ENCODE measurements at regions not wholly inside any gene's neighbourhood (a gene's known extent, or its start where the extent isn't known, plus 50 kb on each side); places are given as distances from the start of the nearest gene placed in this dataset.

- no TSS peak for BruUV-seq (replicated peaks)
- ChIA-PET POLR2A (no interaction called here), CTCF (no interaction called here), SMC1A (ENCODE audit: uncharacterized antibody, unreplicated experiment) (no interaction called here), RAD21 (ENCODE audit: unreplicated experiment) (no interaction called here)
- Histone ChIP-seq H3K9ac (ENCODE audit: control insufficient read depth, insufficient read depth, low read length) (no peak overlapping the region), H3K9me3 (replicated peaks; ENCODE audit: control insufficient read depth, insufficient read depth, low read length) (no peaks in the 10 kb centered on the region), H3K4me1 (ENCODE audit: control insufficient read depth, insufficient read depth, low read length) (no peaks in the 10 kb centered on the region), H3K4me2 (ENCODE audit: control insufficient read depth, insufficient read depth) (no peak overlapping the region), H3K27ac (ENCODE audit: control insufficient read depth, insufficient read depth) (no peak overlapping the region), H4K20me1 (ENCODE audit: control insufficient read depth, insufficient read depth) (no peaks in the 10 kb centered on the region), H3K36me3 (ENCODE audit: control insufficient read depth in 2 of 2, insufficient read depth in 2 of 2, low read length in 1 of 2) (no peaks in the 10 kb centered on the region), H3K27me3 (replicated peaks in 1 of 2; ENCODE audit: control insufficient read depth in 2 of 2, insufficient read depth in 2 of 2, low read length in 1 of 2) (no peaks in the 10 kb centered on the region), H3K4me3 (no peak overlapping the region), H3K79me2 (ENCODE audit: control insufficient read depth, insufficient read depth, low read length) (no peaks in the 10 kb centered on the region), H2AFZ (ENCODE audit: control insufficient read depth, low read depth, low read length) (no peak overlapping the region)
- FAIRE-seq (no peak), DNase-seq (ENCODE audit: low read depth, low spot score) (no peak), ATAC-seq (peak; percentile 69)
- intact Hi-C loops (cut with micrococcal nuclease; ENCODE audit: unreplicated experiment) (no loop called here), in situ Hi-C loops (cut with MboI) (no loop called here)
- TF ChIP-seq FOXM1 (IDR thresholded peaks at IDR 0.05; ENCODE audit: low read depth, low read length) (peak; percentile 40; the same call in 1 of the 2 replicates), IKZF1 (conservative IDR thresholded peaks at IDR 0.05) (no peak), RUNX3 (IDR thresholded peaks at IDR 0.05; ENCODE audit: low read length) (peak; percentile 12; the same call in 1 of the 2 replicates)
- WGBS (ENCODE audit: insufficient coverage, insufficient replicate concordance, low lambda C conversion rate, missing lambda C conversion rate): 46% methylated on average over 8 of the region's 8 CpGs
Measured at GRCh38 chr5:92676215-92677165, 904.5 kb downstream of the NR2F1-AS1 start.

- intact Hi-C loops (cut with micrococcal nuclease; ENCODE audit: unreplicated experiment): no loop called here
- Histone ChIP-seq H3K4me2 (ENCODE audit: control insufficient read depth, insufficient read depth) (no peak overlapping the region), H3K4me1 (ENCODE audit: control insufficient read depth, insufficient read depth, low read length) (no peaks in the 10 kb centered on the region), H3K4me3 (no peak overlapping the region), H3K27ac (ENCODE audit: control insufficient read depth, insufficient read depth) (no peak overlapping the region), H3K9me3 (replicated peaks; ENCODE audit: control insufficient read depth, insufficient read depth, low read length) (no peaks in the 10 kb centered on the region), H2AFZ (ENCODE audit: control insufficient read depth, low read depth, low read length) (no peak overlapping the region), H4K20me1 (ENCODE audit: control insufficient read depth, insufficient read depth) (no peaks in the 10 kb centered on the region), H3K9ac (ENCODE audit: control insufficient read depth, insufficient read depth, low read length) (no peak overlapping the region), H3K79me2 (ENCODE audit: control insufficient read depth, insufficient read depth, low read length) (no peaks in the 10 kb centered on the region), H3K36me3 (ENCODE audit: control insufficient read depth in 2 of 2, insufficient read depth in 2 of 2, low read length in 1 of 2) (no peaks in the 10 kb centered on the region), H3K27me3 (replicated peaks in 1 of 2; ENCODE audit: control insufficient read depth in 2 of 2, insufficient read depth in 2 of 2, low read length in 1 of 2) (no peaks in the 10 kb centered on the region)
- RAD21 ChIA-PET (ENCODE audit: unreplicated experiment): no interaction called here
- 50% methylated on average over 2 of the region's 2 CpGs for WGBS (ENCODE audit: insufficient coverage, insufficient replicate concordance, low lambda C conversion rate, missing lambda C conversion rate)
- SMC1A ChIA-PET (ENCODE audit: uncharacterized antibody, unreplicated experiment): interaction anchor here (0.9 kb wide), 1 partner anchor 43 kb away, joined by 3 read pairs; no protein-coding TSS in a partner anchor
- ATAC-seq (no peak), DNase-seq (ENCODE audit: low read depth, low spot score) (no peak), FAIRE-seq (no peak)
- no TSS peak for BruUV-seq (replicated peaks)
- POLR2A ChIA-PET: no interaction called here
- CTCF ChIA-PET: interaction anchor here (1.0 kb wide), 1 partner anchor 13 kb away, joined by 4 read pairs; no protein-coding TSS in a partner anchor
- in situ Hi-C loops (cut with MboI): no loop called here
- no peak for TF ChIP-seq CEBPZ (IDR thresholded peaks at IDR 0.05; ENCODE audit: low read depth, low read length)
- no peak for TF ChIP-seq NKRF (conservative IDR thresholded peaks at IDR 0.05)
- TF ChIP-seq ZNF384 (IDR thresholded peaks at IDR 0.05; ENCODE audit: borderline replicate concordance, low read depth, low read length): no peak
- TF ChIP-seq PBX3 (IDR thresholded peaks at IDR 0.05; ENCODE audit: insufficient replicate concordance, low read depth, low read length): no peak
- no peak for TF ChIP-seq ATF3 (IDR thresholded peaks at IDR 0.05; ENCODE audit: borderline replicate concordance, extremely low read depth, low read depth, low read length)
Measured at GRCh38 chr5:92674321-92674720, 906.7 kb downstream of the NR2F1-AS1 start.

Measured in GM12878 (cell line).